HCT116 (cell line): ENCODE measurements at regions not wholly inside any gene's neighbourhood (a gene's known extent, or its start where the extent isn't known, plus 50 kb on each side); places are given as distances from the start of the nearest gene placed in this dataset.

Source experiments
- ATAC-seq: fragments of 200-7000 bp; cut with Tn5 transposase; 2 replicates; pipeline ENCODE4 v1.9.1; 2020; ENCODE audit warnings: mild to moderate bottlenecking, moderate library complexity
- BruUV-seq: library from RNA; stranded (reverse); fragments of 400-500 nt; replicated peaks from 2 replicates; lab custom pipeline; 2021; lab: Mats Ljungman, UMichigan
- CTCF ChIA-PET: fragments of 300-600 bp; sonication (Branson Sonifier 250); formaldehyde crosslinking; loops from one replicate; lab custom pipeline; 2021; ENCODE audit warnings: antibody characterized with exemption; lab: Charles Lee
- POLR2A ChIA-PET: fragments of 300-600, 350-600 bp; sonication (Branson Sonifier 250); formaldehyde crosslinking; loops from one replicate; lab custom pipeline; 2021; ENCODE audit warnings: antibody characterized with exemption; lab: Charles Lee
- RAD21 ChIA-PET, 2 experiments: fragments of 300-600 bp; sonication (Branson Sonifier 250); formaldehyde crosslinking; loops; one replicate each; lab custom pipeline; 2023; ENCODE audit warnings: low total read pairs in 2 of 2; ENCODE audit not compliant: uncharacterized antibody in 2 of 2, unreplicated experiment in 2 of 2, low non-redundant PET in 1 of 2; lab: Charles Lee
- DNase-seq: peaks from one replicate; pipeline ENCODE4 v3.0.0-alpha.2; 2010; ENCODE audit warnings: low read depth, low spot score
- H2AFZ ChIP-seq: fragments of 200-600 bp; shearing (Covaris generic), sonication (generic); 2 replicates; pipeline ENCODE4 v1.6.1; 2017; ENCODE audit warnings: low read depth, mixed run types, mixed read lengths, antibody characterized with exemption, low read length; ENCODE audit not compliant: poor library complexity, severe bottlenecking
- H3K27ac ChIP-seq: 2 replicates; pipeline ENCODE4 v1.5.1; 2012; ENCODE audit warnings: low read depth, low read length
- H3K27me3 ChIP-seq: fragments of 200-600 bp; sonication (generic); 2 replicates; pipeline ENCODE4 v1.6.1; 2016; ENCODE audit warnings: mixed run types, low read length, mixed read lengths; ENCODE audit not compliant: insufficient read depth
- H3K36me3 ChIP-seq, 2 experiments: fragments of 200-500 bp in 1 of 2; fragments of 200-600 bp in 1 of 2; sonication (Bioruptor generic) in 1 of 2; sonication (generic) in 1 of 2; 2 replicates each; pipeline versions ENCODE4 v1.5.1 to v1.6.1; 2014 to 2016; ENCODE audit warnings: low read length in 2 of 2, inconsistent platforms in 1 of 2, mixed read lengths in 1 of 2, mixed run types in 1 of 2; ENCODE audit not compliant: insufficient read depth in 2 of 2, control insufficient read depth in 1 of 2
- H3K4me1 ChIP-seq, 2 experiments: fragments of 200-600 bp in 1 of 2; sonication (generic) in 1 of 2; 2 replicates each; pipeline versions ENCODE4 v1.5.1 to v1.6.1; 2012 to 2017; ENCODE audit warnings: low read length in 2 of 2, inconsistent platforms in 1 of 2, mild to moderate bottlenecking in 1 of 2, mixed read lengths in 1 of 2, mixed run types in 1 of 2, moderate library complexity in 1 of 2; ENCODE audit not compliant: insufficient read depth in 2 of 2, control insufficient read depth in 1 of 2
- H3K4me2 ChIP-seq: fragments of 200-600 bp; sonication (generic); 2 replicates; pipeline ENCODE4 v1.6.1; 2017; ENCODE audit warnings: mixed run types, low read length, mixed read lengths
- H3K4me3 ChIP-seq, 2 experiments: fragments of 200-600 bp in 1 of 2; sonication (generic) in 1 of 2; replicated peaks in 1 of 2; 2 replicates each; pipeline ENCODE4 v1.5.1; 2011 to 2016; ENCODE audit warnings: low read length in 2 of 2, control low read depth in 1 of 2, low read depth in 1 of 2, mild to moderate bottlenecking in 1 of 2, mixed read lengths in 1 of 2, mixed run types in 1 of 2
- H3K79me2 ChIP-seq: fragments of 200-600 bp; sonication (generic); 2 replicates; pipeline ENCODE4 v1.6.1; 2017; ENCODE audit warnings: mild to moderate bottlenecking, mixed run types, low read length, moderate library complexity, mixed read lengths; ENCODE audit not compliant: insufficient read depth
- H3K9ac ChIP-seq: fragments of 200-600 bp; sonication (generic); 2 replicates; pipeline ENCODE4 v1.6.1; 2016; ENCODE audit warnings: low read length, mixed read lengths
- H3K9me2 ChIP-seq: fragments of 200-600 bp; sonication (generic), shearing (Covaris generic); 2 replicates; pipeline ENCODE4 v1.6.1; 2017; ENCODE audit warnings: mixed run types, mild to moderate bottlenecking, moderate library complexity; ENCODE audit not compliant: insufficient read depth
- H3K9me3 ChIP-seq, 2 experiments: fragments of 200-500 bp in 1 of 2; fragments of 200-600 bp in 1 of 2; sonication (Bioruptor generic) in 1 of 2; sonication (generic) in 1 of 2; 2 replicates each; pipeline ENCODE4 v1.6.1; 2014 to 2017; ENCODE audit warnings: low read length in 2 of 2, mixed read lengths in 2 of 2, inconsistent platforms in 1 of 2, low read depth in 1 of 2, mild to moderate bottlenecking in 1 of 2, mixed run types in 1 of 2, moderate library complexity in 1 of 2; ENCODE audit not compliant: control insufficient read depth in 1 of 2, insufficient read depth in 1 of 2
- H4K20me1 ChIP-seq: fragments of 200-600 bp; sonication (generic), shearing (Covaris generic); 2 replicates; pipeline ENCODE4 v1.6.1; 2017; ENCODE audit warnings: mixed run types, mild to moderate bottlenecking, moderate library complexity; ENCODE audit not compliant: insufficient read depth
- CBX3 ChIP-seq: IDR thresholded peaks from 2 replicates; pipeline ENCODE4 v1.6.1; 2012; ENCODE audit warnings: low read depth
- ELF1 ChIP-seq: IDR thresholded peaks from 2 replicates; pipeline ENCODE4 v1.6.1; 2012; ENCODE audit warnings: low read depth, borderline replicate concordance
- MAX ChIP-seq: IDR thresholded peaks from 2 replicates; pipeline ENCODE4 v1.6.1; 2012
- POLR2AphosphoS5 ChIP-seq: IDR thresholded peaks from 2 replicates; pipeline ENCODE4 v1.6.1; 2011; ENCODE audit warnings: mild to moderate bottlenecking, low read depth, low read length, moderate library complexity
- RAD21 ChIP-seq: IDR thresholded peaks from 2 replicates; pipeline ENCODE4 v1.6.1; 2012; ENCODE audit warnings: low read depth, mild to moderate bottlenecking
- YY1 ChIP-seq: IDR thresholded peaks from 2 replicates; pipeline ENCODE4 v1.6.1; 2011; ENCODE audit warnings: low read length, low read depth, moderate library complexity, mild to moderate bottlenecking; ENCODE audit not compliant: insufficient replicate concordance; ENCODE audit errors: extremely low read depth
- ZFX ChIP-seq: fragments of 450-650 bp; IDR thresholded peaks from 2 replicates; pipeline ENCODE4 v1.6.1; 2017
- intact Hi-C: fragments of 100-400 bp; cut with micrococcal nuclease; formaldehyde crosslinking; loops from 2 replicates; pipeline ENCODE4 v1.10.0; 2022
- TF ChIP-seq, protein P1 (sequence below): IDR thresholded peaks from 2 replicates; pipeline ENCODE4 v1.6.1; 2012; ENCODE audit warnings: low read depth

DNA sequence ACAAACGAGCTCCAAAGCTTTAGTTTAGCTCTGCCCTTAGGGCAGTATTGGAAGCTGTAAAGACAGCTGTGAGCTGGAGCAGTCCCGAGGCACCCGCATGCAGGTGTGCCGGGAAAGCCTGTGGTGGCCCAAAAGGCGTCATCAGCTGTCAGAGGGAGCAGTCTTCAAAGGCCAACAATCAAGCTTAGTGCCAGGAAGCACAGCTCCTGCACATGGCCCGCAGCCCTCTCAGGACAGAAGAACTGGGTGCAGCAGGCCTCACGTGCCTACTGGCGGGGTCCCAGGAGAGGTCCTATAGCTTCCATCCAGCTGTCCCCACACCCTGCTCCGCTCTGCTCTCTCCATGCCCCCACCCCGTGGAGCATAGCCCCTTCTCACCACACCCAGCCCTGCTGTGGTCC lies 92.2 kb upstream of the TRIM2 start:
- H3K79me2 ChIP-seq: no peaks in the 10 kb centered on the region
- intact Hi-C loops: no loop called here
- BruUV-seq: no TSS peak
- no peaks in the 10 kb centered on the region for H3K9me3 ChIP-seq
- H2AFZ ChIP-seq: no peak overlapping the region
- H3K4me1 ChIP-seq: peaks cover 10 to 26% of the 10 kb centered on the region in 2 experiments
- DNase-seq: no peak
- CTCF ChIA-PET: no interaction called here
- H3K36me3 ChIP-seq: no peaks in the 10 kb centered on the region
- no peaks in the 10 kb centered on the region for H3K27me3 ChIP-seq
- no peak for TF ChIP-seq CBX3
- TF ChIP-seq YY1: no peak
- TF ChIP-seq, protein P1, sequence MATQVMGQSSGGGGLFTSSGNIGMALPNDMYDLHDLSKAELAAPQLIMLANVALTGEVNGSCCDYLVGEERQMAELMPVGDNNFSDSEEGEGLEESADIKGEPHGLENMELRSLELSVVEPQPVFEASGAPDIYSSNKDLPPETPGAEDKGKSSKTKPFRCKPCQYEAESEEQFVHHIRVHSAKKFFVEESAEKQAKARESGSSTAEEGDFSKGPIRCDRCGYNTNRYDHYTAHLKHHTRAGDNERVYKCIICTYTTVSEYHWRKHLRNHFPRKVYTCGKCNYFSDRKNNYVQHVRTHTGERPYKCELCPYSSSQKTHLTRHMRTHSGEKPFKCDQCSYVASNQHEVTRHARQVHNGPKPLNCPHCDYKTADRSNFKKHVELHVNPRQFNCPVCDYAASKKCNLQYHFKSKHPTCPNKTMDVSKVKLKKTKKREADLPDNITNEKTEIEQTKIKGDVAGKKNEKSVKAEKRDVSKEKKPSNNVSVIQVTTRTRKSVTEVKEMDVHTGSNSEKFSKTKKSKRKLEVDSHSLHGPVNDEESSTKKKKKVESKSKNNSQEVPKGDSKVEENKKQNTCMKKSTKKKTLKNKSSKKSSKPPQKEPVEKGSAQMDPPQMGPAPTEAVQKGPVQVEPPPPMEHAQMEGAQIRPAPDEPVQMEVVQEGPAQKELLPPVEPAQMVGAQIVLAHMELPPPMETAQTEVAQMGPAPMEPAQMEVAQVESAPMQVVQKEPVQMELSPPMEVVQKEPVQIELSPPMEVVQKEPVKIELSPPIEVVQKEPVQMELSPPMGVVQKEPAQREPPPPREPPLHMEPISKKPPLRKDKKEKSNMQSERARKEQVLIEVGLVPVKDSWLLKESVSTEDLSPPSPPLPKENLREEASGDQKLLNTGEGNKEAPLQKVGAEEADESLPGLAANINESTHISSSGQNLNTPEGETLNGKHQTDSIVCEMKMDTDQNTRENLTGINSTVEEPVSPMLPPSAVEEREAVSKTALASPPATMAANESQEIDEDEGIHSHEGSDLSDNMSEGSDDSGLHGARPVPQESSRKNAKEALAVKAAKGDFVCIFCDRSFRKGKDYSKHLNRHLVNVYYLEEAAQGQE: no peak
- TF ChIP-seq ZFX: no peak
- TF ChIP-seq MAX: no peak
- no peak for TF ChIP-seq RAD21
- TF ChIP-seq ELF1: no peak
- no peak for TF ChIP-seq POLR2AphosphoS5
- TF ChIP-seq, all 23 proteins: peak for 0
- H3K4me3 ChIP-seq: no peak overlapping the region
- no peak overlapping the region for H3K9ac ChIP-seq
- POLR2A ChIA-PET: no interaction called here
- no peaks in the 10 kb centered on the region for H4K20me1 ChIP-seq
- H3K27ac ChIP-seq: no peak overlapping the region
- RAD21 ChIA-PET: no interaction called here
- no peak overlapping the region for H3K4me2 ChIP-seq
- ATAC-seq: no peak
- H3K9me2 ChIP-seq: no peaks in the 10 kb centered on the region
